Tibial nerve (tissue), 4 donors: ENCODE measurements at regions not wholly inside any gene's neighbourhood (a gene's known extent, or its start where the extent isn't known, plus 50 kb on each side); places are given as distances from the start of the nearest gene placed in this dataset.

Experiments
- CTCF ChIP-seq, 5 experiments: fragments of 200-600 bp in 3 of 5; fragments of 450-650 bp in 2 of 5; sonication (generic) in 3 of 5; IDR thresholded peaks; one replicate each; pipeline ENCODE4 v1.5.1; 2016 to 2019; ENCODE audit warnings: antibody characterized with exemption in 5 of 5, mild to moderate bottlenecking in 3 of 5, moderate library complexity in 2 of 5
- EP300 ChIP-seq, 2 donors: sonication (generic); formaldehyde crosslinking; IDR thresholded peaks; one replicate each; pipeline ENCODE4 v1.6.1; 2017; ENCODE audit warnings: antibody characterized with exemption in 2 of 2, mild to moderate bottlenecking in 1 of 2
- POLR2A ChIP-seq, 2 donors: fragments of 450-650 bp; IDR thresholded peaks; one replicate each; pipeline ENCODE4 v1.6.1; 2017; ENCODE audit warnings: antibody characterized with exemption in 2 of 2, mild to moderate bottlenecking in 2 of 2, moderate library complexity in 2 of 2

GRCh38 chr20:22818636-22819035 is 216.5 kb upstream of the SSTR4 start:
- no peak for TF ChIP-seq EP300 (IDR thresholded peaks at IDR 0.05)
- TF ChIP-seq POLR2A (IDR thresholded peaks at IDR 0.05) = no peak
- TF ChIP-seq CTCF (IDR thresholded peaks at IDR 0.05) = no peak
